Loucy (cell line): ENCODE measurements at regions not wholly inside any gene's neighbourhood (a gene's known extent, or its start where the extent isn't known, plus 50 kb on each side); places are given as distances from the start of the nearest gene placed in this dataset.

ENCODE experiments used
- H2AFZ ChIP-seq: fragments of 200-600 bp; sonication (generic); 2 replicates; pipeline ENCODE4 v1.6.0; 2016; ENCODE audit warnings: antibody characterized with exemption, mild to moderate bottlenecking, low read length, moderate library complexity
- H3F3A ChIP-seq: fragments of 200-600 bp; 2 replicates; pipeline ENCODE4 v1.6.0; 2016; ENCODE audit warnings: antibody characterized with exemption, low read depth, mild to moderate bottlenecking
- H3K27me3 ChIP-seq: fragments of 200-600 bp; sonication (generic); 2 replicates; pipeline ENCODE4 v1.6.1; 2014; ENCODE audit warnings: low read length, mild to moderate bottlenecking; ENCODE audit not compliant: insufficient read depth, poor library complexity, severe bottlenecking
- H3K36me3 ChIP-seq: fragments of 200-600 bp; sonication (generic); 2 replicates; pipeline ENCODE4 v1.6.1; 2016; ENCODE audit warnings: low read length; ENCODE audit not compliant: insufficient read depth
- H3K4me1 ChIP-seq: fragments of 200-600 bp; sonication (generic); 2 replicates; pipeline ENCODE4 v1.5.1; 2014; ENCODE audit warnings: low read length, mild to moderate bottlenecking; ENCODE audit not compliant: insufficient read depth, poor library complexity, severe bottlenecking
- H3K4me2 ChIP-seq: fragments of 200-600 bp; sonication (generic); 2 replicates; pipeline ENCODE4 v1.6.0; 2014; ENCODE audit warnings: antibody characterized with exemption, low read length, low read depth, mild to moderate bottlenecking; ENCODE audit not compliant: poor library complexity, severe bottlenecking
- H3K4me3 ChIP-seq: fragments of 200-600 bp; sonication (generic); 2 replicates; pipeline ENCODE4 v1.5.1; 2014; ENCODE audit warnings: low read length, mild to moderate bottlenecking, mixed read lengths; ENCODE audit not compliant: poor library complexity, severe bottlenecking
- H3K79me2 ChIP-seq: fragments of 200-600 bp; sonication (generic); 2 replicates; pipeline ENCODE4 v1.6.1; 2014; ENCODE audit warnings: low read length; ENCODE audit not compliant: insufficient read depth
- H3K9ac ChIP-seq: fragments of 200-600 bp; sonication (generic); 2 replicates; pipeline ENCODE4 v1.6.0; 2014; ENCODE audit warnings: mild to moderate bottlenecking, low read depth, low read length, moderate library complexity; ENCODE audit not compliant: poor library complexity, severe bottlenecking
- H3K9me2 ChIP-seq: fragments of 200-600 bp; sonication (generic); replicated peaks from 2 replicates; pipeline ENCODE4 v1.6.1; 2016; ENCODE audit warnings: low read depth, low read length, mixed read lengths
- H3K9me3 ChIP-seq: fragments of 200-600 bp; sonication (generic); 2 replicates; pipeline ENCODE4 v1.6.1; 2014; ENCODE audit warnings: mild to moderate bottlenecking, antibody characterized with exemption, low read length, low read depth; ENCODE audit not compliant: insufficient read depth
- H4K20me1 ChIP-seq: fragments of 200-600 bp; sonication (generic); 2 replicates; pipeline ENCODE4 v1.6.0; 2014; ENCODE audit warnings: antibody characterized with exemption, low read length, mild to moderate bottlenecking; ENCODE audit not compliant: insufficient read depth, poor library complexity, severe bottlenecking
- CTCF ChIP-seq: fragments of 200-600 bp; sonication (generic); conservative IDR thresholded peaks from 2 replicates; pipeline ENCODE4 v1.5.1; 2014; ENCODE audit warnings: mild to moderate bottlenecking, antibody characterized with exemption, low read length
- EZH2phosphoT487 ChIP-seq: fragments of 200-600 bp; IDR thresholded peaks from 2 replicates; pipeline ENCODE4 v1.6.1; 2018; ENCODE audit warnings: antibody characterized with exemption, mild to moderate bottlenecking, moderate library complexity, borderline replicate concordance

- TF ChIP-seq EZH2phosphoT487 (no peak), CTCF (no peak)
- no peaks in the 10 kb centered on the region for H3K36me3 ChIP-seq
- H3K4me2 ChIP-seq = no peak overlapping the region
- H3F3A ChIP-seq = no peaks in the 10 kb centered on the region
- H4K20me1 ChIP-seq = no peaks in the 10 kb centered on the region
- H3K4me1 ChIP-seq = no peaks in the 10 kb centered on the region
- H2AFZ ChIP-seq = no peak overlapping the region
- no peak overlapping the region for H3K9ac ChIP-seq
- H3K79me2 ChIP-seq = no peaks in the 10 kb centered on the region
- no peaks in the 10 kb centered on the region for H3K27me3 ChIP-seq
- H3K4me3 ChIP-seq = no peak overlapping the region
- H3K9me3 ChIP-seq = no peaks in the 10 kb centered on the region
- H3K9me2 ChIP-seq = no peaks in the 10 kb centered on the region
Measured at GRCh38 chr11:130749216-130749615, 167.1 kb downstream of the SNX19 start.

- no peak overlapping the region for H3K9ac ChIP-seq
Measured at GRCh38 chr11:130760515-130761125, 155.7 kb downstream of the SNX19 start.

GRCh38 chr11:130761560-130762220, 154.6 kb downstream of the SNX19 start:
- Histone ChIP-seq H3K79me2 (no peaks in the 10 kb centered on the region), H3K36me3 (no peaks in the 10 kb centered on the region), H4K20me1 (no peaks in the 10 kb centered on the region), H3K9me3 (no peaks in the 10 kb centered on the region), H3F3A (no peaks in the 10 kb centered on the region), H2AFZ (no peak overlapping the region), H3K9me2 (no peaks in the 10 kb centered on the region), H3K4me3 (no peak overlapping the region), H3K4me1 (peaks cover 7% of the 10 kb centered on the region), H3K27me3 (peaks cover 5% of the 10 kb centered on the region), H3K9ac (no peak overlapping the region), H3K4me2 (no peak overlapping the region)
- no peak for TF ChIP-seq EZH2phosphoT487
- no peak for TF ChIP-seq CTCF

More at GRCh38 chr11:130760515-130761125, 155.7 kb downstream of the SNX19 start:
- no peak overlapping the region for H2AFZ ChIP-seq
- H3K79me2 ChIP-seq = no peaks in the 10 kb centered on the region
- H3F3A ChIP-seq = no peaks in the 10 kb centered on the region
- H3K4me2 ChIP-seq = no peak overlapping the region
- H3K4me1 ChIP-seq = no peaks in the 10 kb centered on the region
- no peaks in the 10 kb centered on the region for H3K9me3 ChIP-seq
- H3K9me2 ChIP-seq = no peaks in the 10 kb centered on the region
- H4K20me1 ChIP-seq = no peaks in the 10 kb centered on the region
- TF ChIP-seq EZH2phosphoT487 (no peak), CTCF (no peak)
- H3K36me3 ChIP-seq = no peaks in the 10 kb centered on the region
- peaks cover 5% of the 10 kb centered on the region for H3K27me3 ChIP-seq
- H3K4me3 ChIP-seq = no peak overlapping the region
